GM21423 (cell line): ENCODE measurements at regions not wholly inside any gene's neighbourhood (a gene's known extent, or its start where the extent isn't known, plus 50 kb on each side); places are given as distances from the start of the nearest gene placed in this dataset.

ENCODE experiments used
- ATAC-seq: cut with Tn5 transposase; IDR thresholded peaks from one replicate; pipeline ENCODE4 v1.9.1; 2021; ENCODE audit warnings: mild to moderate bottlenecking, moderate library complexity; ENCODE audit not compliant: unreplicated experiment

DNA sequence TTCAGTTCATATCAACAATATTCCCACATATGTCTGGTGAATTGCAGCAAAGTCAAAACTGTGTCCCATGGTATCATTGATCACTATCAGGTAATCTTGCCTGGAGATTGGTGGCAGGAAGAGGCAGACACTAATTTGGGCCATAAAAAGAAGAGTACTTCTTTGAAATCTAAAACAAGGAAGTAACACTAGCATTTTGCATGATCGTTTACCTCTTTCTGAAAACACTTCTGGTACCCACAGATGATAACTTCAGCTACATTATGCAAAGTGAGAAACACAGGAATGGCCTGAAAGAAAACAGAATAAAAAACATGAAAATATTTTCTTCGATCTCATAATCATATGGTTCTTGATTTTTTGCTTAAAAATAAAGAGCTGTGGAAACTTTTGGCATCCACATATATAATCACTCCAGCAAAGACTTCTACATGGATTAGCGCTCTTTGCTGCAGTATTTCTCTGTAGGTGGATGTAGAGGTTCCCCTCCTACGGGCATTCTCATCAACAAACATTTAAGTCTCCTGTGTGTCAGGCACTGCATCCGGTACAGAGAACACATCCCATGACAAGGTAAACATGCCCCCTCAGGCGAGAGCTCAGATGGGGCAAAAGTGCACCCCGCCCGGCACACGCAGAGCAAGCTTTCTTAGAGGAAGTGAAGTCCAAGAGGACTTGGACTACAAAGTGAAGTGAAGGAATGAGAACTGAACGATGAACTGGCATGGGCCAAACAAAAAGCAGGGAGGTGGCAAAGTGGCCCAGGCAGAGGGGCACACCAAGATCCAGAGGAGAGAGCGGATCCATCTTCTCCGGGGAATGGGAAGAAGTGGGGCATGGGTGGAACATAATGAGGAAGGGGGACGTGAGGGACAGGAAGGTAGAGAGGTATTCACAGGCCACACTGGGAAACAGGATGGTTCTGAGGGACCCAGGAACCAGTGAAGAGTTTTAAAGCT, 68.0 kb upstream of the RIOK3 start:
- no peak for ATAC-seq

DNA sequence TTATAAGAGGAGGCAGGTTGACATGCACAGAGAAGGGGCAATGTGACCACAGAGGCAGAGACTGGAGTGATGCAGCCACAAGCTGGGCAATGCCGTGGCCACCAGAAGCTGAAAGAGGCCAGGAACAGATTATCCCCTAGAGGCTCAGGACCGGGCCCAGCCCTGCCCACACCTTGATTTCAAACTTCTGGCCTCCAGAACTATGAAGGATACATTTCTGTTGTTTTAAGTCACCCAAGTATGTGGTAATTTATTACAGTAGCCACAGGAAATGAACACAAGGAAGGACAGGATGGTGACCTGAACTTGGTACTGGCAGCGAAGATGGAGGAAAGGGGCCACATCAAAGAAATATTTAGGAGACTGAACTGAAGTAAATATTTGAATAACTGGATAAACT, 66.8 kb upstream of the RIOK3 start:
- no peak for ATAC-seq

DNA sequence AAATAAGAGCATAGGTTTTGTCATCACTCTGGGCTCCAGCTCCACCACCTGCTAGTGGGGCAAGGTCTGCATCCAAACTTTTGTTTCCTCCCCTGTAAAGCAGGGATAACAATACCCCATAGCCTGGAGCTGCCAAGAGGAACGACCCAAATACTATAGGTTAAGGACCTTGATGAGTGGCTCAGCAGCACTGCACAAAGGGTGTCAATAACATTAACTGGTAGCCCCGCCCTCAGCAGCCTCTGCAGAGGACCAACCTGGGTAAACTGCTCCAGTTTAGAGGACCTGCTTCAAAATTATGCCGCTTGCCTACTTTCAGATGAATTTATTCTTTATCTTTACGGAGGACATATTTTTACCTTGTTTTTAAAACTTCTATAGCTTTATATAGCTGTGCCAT, 65.8 kb upstream of the RIOK3 start:
- ATAC-seq, result no peak

DNA sequence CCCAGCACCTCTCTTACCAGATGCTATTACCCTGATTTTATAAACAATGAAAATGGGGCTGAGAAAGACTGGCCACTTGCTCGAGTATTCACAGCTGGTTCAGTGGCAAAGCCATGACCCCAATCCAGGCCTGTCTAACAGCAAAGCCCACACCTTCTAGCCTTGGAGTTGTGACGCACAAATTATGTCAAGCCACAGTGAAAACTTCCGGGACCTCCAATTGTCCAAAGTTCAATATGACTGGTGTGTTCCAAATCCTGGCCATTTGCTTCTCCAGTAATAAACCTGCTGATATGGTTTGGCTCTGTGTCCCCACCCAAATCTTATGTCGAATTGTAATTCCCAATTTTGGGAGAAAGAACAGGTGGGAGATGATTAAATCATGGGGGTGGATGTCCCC, 64.7 kb upstream of the RIOK3 start:
- no peak for ATAC-seq

DNA sequence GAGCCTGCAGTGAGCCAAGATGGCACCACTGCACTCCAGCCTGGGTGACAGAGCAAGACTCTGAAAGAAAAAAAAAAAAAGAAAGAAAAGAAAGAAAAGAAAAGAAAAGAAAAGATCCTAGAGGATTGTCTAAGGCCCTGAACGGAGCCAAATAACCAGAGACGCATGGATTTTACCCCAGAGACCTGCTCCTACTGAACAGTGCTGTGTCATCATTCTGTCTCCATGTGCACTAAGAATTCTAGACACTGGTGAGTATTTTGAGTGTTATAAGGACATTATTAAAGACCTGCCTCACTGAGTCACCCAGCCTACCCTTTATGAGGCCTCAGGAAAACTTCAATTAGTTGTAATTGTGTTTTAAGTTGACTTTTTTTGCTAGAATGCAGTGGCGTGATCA, 61.9 kb upstream of the RIOK3 start:
- no peak for ATAC-seq

DNA sequence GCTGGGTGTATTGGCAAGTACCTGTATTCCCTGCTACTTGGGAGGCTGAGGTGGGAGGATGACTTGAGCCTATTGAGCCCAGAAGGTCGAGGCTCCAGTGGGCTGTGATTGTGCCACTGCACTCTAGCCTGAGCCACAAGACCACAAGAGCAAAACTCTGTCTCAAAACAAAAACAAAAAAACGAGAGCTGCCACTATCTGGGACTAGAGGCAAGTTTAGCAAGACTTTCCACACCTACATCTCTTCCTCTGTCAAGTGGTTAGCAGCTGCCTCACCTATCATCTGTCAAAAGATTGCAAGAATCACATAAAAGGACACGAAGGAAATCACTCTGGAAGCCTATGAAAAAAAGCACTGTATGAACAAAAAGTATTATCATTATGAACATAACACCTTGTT, 55.2 kb upstream of the RIOK3 start:
- ATAC-seq, result no peak

DNA sequence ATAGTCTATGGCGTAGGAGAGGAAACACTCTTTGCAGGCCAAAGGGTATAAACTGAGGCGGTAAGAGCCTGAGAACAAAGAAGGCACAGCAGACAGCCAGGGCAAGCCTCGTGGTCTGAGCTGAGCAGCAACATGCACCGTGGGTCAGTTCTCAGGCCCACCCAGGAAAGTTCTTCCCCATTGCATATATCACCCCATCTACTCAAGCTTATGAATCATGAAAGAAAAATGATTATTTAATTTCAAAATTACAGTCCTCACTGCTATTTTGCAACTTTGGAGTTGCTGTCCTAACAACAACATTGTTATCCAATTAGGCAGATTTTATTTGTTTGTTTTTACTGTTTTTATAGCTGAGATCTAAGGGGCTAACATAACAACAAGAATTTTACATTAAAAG, 54.7 kb upstream of the RIOK3 start:
- no peak for ATAC-seq

DNA sequence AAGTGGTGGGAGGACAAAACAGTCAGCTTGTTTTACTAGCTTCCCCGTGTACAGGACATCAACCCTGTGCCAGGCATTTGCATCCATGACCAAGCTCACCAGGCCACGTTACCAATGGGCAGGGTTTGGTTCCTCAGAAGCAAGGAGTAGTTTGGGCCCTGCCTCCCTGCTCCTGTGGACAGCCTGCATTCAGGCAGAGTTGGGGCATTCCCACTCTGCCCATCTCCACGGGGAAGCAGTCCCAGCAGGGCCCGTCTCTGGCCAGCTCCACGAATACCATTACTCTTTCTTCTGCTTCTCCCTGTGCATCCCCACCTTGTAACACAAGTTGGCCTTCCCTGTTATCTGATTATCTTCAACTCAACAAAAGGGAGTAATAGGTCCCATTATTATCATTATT, 54.0 kb upstream of the RIOK3 start:
- no peak for ATAC-seq

DNA sequence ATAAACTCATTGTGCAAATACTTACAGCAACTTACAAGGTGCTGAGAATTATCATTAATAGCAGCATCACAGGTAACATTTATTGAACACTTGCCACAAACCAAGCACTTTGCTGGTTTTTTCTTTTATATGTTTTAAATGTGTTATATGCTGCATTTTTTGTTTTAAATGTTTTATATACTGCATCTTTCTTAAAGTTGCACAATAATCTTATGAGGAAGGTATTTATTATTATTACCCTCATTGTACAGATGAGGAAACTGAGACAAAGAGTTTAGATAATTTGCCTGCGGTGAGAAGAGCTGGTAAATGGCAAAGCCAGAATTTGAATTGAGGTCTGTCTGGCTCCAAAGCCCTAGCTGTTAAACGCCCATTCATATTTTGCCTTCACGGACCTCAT, 52.2 kb upstream of the RIOK3 start:
- ATAC-seq, result no peak

DNA sequence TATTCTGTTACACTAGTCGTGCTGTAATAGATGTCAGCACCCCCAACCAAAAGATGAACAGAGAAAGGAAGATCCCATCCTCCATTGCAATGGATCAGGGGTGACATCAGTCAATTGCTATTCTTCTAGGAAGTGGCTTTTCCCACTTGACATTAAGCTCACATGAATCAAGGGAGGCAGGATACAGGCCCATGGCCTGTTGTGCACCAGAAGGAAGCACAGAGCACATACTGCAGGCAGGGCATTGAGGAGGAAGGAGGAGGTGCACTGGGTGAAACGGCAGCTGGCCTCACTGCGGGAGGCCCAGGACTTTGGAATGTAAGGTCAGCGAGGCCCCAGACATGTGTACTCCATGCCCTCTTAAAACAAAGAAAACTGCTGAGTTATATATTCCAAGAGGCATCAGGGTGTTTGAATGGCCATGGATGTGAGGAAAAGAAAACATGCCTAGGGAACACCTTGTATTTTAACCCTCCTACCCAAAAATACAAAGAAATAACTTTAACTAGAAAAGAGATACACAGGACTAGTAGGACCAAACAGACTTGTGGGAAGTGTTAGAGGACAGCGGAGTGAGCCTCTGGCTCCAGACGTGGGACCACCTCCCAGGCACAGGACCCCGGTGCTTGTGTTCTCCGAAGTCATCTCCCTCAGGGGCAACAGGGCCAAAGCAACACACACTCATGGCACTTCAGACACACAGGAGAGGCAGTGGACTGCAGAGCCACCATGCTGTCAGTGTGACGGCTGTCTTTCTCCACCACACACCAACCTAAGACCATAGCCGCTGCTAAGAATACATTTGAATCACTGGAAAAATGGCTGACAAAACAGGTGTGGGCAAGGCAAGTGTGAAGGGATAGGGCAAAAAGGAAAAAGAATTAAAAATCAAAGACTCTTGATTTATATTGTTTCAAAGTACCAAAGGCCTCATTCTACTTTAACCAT, 51.4 kb upstream of the RIOK3 start:
- ATAC-seq, result no peak
